ENCODE measurements at regions not wholly inside any gene's neighbourhood (a gene's known extent, or its start where the extent isn't known, plus 50 kb on each side); places are given as distances from the start of the nearest gene placed in this dataset.
"Not testable (repeated sequence)": the region's sequence is repeated elsewhere in the genome, so short reads cannot be mapped to it uniquely, and the experiment has no call there.

DNA sequence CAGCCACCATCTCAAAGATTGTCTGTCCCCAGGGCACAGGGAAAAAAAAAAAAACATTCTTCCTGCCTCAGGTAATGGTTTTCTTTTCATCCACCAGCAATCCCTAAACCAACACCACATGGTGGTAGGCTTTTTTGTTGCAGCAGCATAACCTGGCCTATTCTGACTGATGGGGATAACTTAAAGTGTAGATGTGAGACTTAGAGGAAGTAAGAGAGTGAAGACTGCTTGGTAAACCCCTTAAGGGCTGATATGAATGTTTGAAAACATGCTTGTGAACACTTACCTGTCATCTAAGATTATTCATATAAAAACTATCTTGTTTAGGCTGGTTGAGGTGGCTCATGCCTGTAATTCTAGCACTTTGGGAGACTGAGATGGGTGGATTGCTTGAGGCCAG lies 130.2 kb upstream of the RAP1B start:
- peak; percentile 46 for DNase-seq

DNA sequence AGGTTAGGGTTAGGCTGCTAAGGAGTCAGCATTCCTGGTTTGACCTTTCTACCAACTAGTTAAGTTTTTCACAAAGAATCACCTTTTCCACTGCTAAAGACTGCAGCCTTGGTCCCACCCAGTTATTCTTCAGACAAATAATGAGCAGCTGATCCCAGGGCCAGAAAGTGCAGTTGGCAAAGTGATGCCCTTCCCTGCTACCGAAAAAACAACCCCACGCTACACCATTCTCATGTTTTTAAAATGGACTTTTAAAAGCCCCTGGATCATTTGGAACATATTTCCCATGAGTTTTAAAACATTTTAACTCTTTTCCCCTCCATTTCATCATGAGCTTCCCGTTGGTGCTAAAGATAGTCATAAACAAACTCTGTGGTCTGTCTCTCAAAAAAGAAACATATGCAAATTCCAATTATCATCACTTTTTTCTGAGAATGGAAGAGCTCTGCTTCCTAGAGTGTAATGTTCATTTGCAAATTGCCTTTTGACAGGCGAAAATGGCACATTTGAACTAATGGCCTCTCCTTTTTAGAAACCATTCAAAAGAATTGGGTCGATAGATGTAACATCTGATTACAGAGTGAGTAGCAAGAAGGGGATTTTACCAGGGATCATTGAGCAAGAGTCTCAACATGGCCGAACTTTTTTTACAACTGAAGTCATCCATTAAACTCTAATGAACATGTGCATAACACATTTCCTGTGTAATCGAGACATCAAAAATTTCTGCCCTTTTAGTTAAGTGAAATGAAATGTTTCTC lies 129.3 kb upstream of the RAP1B start:
- DNase-seq = peak; percentile 86

DNA sequence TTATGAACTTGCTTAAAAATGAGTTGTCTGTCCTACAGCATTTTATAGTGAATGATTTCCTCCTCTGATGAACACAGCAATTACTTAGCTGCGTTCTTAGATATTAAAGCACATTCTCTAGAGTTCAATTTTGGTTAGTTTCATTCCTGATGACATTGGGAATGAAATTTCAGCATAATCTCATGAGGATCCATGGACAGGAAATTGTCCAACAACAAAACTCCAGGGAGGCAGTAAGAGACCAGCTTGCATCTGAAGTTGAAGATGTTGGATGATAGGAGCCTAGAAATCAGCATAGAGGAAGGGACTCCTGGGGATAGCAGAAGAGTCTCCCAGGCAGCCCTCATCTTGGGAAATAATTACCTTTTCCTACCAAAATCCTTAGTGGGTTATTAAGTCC lies 128.7 kb upstream of the RAP1B start:
- DNase-seq = no peak

DNA sequence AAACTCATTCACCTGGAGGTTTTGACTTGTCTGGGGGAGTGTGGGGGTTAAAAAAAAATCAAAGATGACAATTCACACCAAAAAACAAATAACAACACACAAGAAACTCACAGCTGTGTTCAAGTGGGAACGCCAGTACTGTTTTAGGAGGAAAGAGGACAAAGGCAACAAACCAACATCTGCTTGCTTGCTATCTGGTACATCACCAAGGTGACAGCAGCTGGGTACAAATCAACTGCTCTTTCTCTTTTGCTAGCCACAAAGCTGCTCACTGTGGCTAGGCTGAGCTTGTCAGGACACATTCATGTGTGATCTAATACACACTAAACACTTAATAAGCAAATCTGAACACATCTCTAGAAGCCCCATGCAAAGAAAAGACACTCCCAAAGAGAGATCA lies 128.0 kb upstream of the RAP1B start:
- DNase-seq = peak; percentile 74

DNA sequence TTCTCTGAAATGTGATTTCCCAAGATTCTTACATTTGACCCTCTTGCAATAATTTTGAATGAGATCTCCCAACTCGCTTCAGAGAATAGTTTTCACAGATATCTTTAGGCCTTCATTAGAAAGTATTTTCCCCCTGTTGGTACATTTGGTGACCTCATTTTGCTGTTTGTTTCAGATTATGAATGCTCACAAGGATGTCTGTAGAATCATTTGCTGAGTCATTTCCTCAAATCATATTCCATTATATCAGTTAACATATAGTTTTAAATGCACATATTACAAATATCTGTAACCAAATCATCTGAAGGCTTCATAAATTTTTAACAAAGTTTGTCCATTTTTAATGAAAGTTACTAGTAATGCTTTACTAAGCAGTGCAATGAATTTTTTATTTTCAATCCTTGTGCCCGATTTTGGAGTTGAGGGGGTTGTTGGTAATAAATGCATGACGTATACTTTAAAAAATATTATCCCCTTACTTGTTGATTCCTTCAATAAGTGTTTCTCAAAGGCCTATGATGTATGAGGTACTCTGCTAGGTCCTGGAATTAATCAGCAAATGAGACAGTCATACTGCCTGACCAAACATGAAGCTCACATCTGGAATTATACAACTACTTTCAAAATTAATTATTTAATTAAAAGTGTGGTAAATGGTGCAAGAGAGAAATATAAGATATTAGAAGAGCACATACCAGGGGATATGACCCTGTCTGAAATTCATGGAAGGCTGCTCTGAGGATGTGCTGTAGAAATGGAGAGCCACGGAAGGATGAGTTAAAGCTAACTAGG lies 126.9 kb upstream of the RAP1B start:
- peak; percentile 64 for DNase-seq

DNA sequence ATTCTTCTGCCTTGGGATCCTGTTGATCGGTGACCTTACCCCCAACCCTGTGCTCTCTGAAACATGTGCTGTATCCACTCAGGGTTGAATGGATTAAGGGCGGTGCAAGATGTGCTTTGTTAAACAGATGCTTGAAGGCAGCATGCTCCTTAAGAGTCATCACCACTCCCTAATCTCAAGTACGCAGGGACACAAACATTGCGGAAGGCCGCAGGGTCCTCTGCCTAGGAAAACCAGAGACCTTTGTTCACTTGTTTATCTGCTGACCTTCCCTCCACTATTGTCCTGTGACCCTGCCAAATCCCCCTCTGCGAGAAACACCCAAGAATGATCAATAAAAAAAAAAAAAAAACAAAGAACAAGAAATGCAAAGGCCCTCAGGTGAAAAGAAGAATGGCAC lies 126.1 kb upstream of the RAP1B start:
- DNase-seq = not testable (repeated sequence)

DNA sequence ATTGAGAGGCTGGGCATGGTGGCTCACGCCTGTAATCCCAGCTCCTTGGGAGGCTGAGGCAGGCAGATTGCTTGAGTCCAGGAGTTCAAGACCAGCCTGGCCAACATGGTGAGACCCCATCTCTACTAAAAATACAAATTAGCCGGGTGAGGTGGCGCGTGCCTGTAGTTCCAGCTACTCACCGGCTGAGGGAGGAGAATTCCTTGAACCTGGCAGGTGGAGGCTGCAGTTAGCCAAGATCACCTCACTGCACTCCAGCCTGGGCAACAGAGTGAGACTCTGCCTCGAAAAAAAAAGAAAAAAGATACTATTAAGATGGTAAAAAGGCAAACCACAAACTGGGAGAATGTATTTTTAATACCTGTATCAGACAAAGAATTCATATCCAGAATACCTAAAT lies 124.2 kb upstream of the RAP1B start:
- not testable (repeated sequence) for DNase-seq

DNA sequence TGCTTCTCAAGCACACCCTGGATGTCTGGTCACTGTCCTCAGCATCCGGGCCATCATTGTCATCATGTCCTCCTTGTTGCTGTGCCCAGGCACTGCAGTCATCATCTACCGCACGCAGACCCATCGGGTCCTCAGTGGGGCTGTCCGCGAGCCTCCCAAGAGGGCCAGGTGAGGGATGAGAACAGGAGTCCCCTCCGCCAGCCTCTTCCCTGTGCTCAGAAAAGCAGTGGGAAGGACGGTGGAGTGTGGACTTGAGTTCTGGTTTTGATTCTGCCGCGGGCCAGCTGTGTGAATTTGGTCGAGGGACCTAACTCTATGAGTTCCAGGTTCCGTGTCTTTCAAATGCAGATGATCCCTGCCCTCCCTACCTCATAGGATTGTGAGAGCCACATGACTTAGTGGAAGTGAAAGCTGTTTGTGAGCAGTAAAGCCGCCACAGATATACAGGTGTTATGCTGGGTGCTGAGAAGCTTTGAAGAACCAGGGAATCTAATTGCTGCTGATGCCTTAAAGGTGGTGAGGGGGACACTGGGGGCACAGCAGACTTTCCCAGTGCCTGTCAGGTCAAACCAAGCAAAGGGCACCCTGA lies 122.9 kb upstream of the RAP1B start:
- no peak for DNase-seq

DNA sequence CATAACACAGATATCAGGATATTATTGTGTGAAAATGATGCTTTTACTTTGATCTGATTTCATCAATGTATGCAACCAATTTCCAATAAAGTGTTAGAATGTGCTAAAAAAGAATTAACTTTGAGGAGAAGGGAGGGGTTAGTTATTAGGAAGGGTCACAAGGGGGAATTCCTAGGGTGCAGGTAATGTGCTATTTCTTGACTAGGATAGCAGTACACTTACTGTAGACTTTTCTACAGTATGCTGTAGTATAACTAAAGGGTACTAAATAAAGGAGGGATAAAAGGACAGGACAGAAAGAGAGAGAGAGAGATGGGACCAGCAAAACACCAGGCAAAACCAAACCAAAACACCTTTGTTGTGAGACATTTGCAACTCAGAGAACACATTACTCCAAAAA lies 121.4 kb upstream of the RAP1B start:
- DNase-seq = no peak

DNA sequence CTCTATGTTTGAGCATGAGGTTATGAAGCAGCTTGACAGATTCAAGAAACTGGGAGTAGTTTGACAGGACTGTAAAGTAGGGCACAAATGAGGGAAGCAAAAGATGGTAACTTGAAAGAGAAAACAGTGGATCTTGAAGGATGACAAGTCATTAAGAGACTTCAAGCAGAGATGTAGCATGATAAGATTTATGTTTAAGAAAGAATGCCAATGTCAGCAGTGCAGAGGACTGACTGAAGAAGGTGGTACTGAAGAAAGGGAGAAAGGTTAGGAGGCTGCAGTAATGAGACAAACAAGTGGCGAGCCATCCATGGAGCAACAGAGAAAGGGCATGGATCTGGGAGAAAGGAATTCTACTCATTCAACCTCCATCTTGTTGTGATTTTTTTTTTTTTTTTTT lies 120.2 kb upstream of the RAP1B start:
- no peak for DNase-seq

DNA sequence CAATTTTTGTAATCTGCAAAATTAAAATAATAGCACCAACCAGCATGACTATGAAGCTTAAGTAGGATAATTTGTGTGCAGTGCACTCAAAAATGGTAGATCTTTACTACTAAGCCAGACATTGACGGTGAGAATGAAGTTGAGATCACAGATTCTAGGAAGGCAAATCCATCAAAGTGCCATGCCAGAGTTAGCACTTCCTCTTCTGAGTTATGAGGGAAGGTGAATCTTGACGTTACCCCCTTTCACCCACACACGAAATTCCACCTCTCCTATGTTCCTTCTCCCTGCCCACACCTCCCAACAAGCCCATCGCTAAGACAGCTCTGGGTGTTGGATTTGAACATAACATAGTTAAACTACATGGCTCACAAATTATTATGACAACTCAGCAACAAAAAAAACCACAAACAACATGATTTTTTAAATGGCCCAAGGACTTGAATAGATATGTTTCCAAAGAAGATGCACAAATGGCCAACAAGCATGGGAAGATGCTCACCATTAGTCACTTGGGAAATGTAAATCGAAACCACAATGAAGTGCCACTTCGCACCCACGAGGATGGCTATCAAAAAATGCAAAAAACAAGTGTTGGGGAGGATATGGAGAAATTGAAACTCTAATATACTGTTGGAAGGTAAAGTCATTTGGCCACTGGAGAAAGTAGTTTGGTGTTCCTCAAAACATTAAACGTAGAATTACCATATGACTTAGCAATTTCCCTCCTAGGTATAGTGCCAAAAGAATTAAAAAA lies 119.3 kb upstream of the RAP1B start:
- peak; percentile 26 for DNase-seq

DNA sequence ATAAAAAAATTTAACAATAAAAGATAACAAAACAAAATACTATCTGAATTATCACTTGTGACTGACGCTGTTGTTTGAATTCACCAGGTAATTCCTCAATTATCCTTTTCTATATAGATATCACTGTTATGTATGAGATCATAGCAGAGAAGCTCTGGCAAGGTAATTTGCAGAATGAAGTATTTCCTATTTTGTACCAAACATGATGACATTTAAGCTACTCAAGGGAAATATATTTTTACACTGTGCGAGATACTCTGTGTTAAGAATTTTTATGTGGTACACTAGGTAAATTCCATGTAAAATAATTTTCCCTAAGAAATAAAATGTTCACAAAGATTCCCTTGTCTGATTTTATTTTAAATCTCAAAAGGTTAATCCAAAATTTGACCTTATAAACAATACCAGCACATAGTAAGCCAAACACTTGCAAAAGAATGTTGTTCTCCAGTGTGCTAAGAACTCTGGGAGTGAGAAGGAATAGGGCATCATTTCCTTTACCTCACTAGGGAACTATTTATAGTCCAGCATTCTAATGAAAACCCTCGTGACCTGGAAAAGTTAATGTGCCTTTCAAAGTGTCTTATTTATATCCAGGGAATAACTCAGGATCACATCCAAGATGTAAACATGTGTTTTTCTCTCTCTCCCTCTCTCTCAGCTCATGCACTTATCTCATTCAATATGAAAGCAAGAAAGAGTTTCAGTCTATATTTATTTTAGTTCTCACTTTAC lies 115.2 kb upstream of the RAP1B start:
- DNase-seq = no peak

DNA sequence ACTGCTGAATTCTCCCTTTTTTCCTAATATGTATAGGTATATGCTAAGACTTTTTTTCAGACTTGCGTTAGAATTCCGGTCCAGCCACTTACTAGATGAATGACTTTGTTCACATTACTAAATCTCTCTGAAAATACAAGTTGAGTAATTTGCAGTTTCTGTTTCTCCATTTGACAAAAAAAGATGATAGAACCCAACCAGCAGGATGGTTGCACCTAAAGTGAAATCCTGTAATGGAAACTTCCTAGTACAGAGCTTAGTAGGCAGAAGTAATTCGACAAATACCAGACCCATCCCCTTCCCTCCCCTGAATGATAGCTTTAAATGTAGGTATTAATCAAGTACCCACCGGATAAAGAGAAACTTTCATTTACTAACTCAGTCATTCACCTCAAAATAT lies 113.6 kb upstream of the RAP1B start:
- peak; percentile 87 for DNase-seq

DNA sequence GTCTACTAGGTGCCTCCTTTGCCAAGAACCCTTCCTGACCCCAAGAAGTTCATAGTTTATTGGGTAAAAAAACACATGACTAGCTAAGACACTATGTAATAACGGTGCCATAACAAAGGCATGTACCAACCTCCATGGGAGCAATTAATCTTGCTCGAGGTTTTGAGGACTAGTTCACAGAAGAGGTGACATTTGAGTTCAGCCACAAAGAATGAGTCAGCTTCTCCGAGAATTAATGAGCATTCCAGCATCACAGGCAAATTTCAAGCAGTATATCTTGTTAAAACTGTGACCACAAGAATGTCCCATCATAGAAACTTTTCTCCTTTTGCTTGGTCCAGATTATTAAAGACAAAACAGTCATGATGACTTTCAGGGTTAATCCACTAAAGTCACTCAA lies 113.0 kb upstream of the RAP1B start:
- DNase-seq = peak; percentile 89

DNA sequence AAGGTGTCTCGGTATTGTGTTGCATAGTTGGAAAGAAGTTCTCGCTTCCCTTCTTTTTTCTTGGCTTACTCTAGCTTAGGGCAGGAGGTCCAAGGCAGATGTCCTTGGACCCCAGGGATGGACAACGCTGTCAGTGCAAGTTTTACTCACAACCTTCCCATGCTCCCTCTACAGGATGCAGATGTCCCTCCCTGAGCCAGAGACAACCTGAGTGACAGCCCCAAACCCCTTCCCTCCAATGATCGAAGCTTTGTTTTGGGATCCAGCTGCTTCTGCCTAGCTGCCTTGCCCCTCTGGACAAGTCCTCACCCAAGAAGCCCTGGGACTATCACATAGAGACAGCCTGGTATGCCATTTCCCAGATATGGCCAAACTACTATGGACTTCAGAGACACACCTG lies 112.0 kb upstream of the RAP1B start:
- no peak for DNase-seq

DNA sequence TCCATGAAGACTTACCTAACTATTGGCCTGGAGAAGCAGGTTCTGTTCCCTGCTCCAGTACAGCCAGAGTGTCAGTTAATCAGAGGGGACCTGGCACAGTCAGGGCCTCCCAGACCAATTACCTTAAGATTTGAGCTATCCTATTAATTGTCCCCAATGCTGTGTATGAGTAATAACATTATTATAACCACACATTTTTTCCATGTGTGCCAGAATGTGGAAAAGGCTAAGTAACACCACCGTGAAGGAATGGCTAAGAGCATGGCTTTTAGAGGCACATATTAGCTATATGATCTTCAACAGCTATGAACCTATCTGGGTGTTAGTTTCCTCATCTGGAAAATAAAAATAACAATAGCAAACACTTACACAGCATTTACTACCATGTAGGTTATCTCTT lies 111.1 kb upstream of the RAP1B start:
- no peak for DNase-seq

DNA sequence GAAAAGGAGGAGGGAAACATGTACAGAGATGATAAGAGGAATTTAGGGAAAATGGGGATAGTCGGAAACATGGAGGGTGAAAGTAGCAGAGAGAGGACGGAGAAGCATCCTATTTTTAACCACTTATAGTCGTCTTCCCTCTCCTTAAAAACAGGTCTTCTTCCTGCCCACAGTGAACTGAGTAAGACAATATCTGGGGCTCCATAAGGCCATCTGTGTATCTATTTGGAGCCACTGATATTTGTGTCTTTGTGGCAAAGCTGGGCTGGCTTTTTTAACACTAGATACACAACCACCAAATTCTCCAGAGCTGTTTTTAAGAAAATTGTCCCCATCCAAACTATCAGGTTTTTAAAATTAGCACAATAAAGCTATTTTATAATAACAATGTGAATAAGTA lies 109.5 kb upstream of the RAP1B start:
- no peak for DNase-seq

DNA sequence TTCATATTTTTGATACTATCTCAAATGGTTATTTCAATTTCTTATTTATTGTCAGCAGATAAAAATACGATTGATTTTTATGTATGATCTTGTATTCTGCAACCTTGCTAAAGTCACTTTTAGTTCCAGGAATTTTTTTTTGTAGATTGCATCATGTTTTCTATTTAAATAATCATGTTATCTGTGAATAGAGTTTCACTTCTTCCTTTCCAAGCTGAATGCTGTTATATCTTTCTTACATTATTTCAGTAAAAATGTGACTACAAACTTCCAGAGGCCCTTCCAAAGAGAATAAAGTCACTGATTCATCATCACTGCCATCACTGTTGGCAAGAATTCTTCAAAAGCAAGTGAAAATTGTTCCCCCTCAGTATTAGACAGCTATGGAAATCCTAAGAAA lies 104.7 kb upstream of the RAP1B start:
- DNase-seq = no peak

DNA sequence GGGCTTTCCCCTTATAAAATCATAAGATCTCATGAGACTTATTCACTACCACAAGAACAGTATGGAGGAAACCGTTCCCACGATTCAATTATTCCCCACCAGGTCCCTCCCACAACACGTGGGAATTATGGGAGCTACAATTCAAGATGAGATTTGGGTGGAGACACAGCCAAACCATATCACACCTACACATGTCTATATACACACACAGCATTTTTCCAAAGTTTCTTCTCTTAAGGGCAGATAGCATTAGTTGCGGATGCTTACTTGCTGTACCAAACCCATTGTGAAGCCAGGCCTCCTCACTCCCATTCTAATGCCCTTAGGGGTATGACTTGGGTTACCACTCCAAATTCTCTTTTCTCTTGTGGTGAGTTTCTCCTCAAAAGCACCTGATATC lies 104.1 kb upstream of the RAP1B start:
- no peak for DNase-seq

DNA sequence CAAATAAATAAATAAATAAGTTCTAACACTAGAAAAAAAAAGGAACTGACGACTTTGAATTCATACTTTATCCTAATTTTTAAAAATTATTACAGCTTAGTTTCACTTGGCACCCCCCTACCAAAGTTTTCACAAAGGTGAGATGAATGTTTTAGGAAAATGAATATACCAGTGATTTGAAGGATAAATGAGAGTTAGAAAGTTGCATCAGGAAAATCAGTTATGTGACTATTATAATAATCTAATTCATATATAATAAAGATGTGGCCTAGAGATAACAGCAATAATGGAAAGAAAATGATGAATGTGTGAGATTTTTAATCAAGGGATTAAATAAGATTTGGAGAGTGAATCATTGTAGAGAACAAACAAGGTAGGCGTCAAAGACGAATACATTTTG lies 103.0 kb upstream of the RAP1B start:
- no peak for DNase-seq

DNA sequence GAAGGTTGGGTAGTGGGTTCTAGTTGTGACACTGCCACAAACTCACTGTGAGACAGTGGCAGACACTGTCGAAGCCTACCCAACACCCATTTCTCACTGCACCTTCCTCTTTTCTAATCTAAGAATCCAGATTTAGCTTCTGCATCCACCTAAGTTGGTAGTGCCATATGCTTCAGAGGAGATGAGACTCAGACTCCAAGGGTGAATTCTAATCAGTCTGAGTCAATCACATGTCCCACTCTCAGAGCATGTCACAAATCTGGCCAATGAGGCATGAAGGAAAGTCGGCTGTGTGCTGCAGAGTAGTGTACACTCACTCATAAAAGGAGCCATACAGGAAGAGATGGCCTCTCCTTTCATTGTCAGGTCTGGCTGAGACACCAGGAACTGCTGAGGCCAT lies 102.1 kb upstream of the RAP1B start:
- DNase-seq = no peak

DNA sequence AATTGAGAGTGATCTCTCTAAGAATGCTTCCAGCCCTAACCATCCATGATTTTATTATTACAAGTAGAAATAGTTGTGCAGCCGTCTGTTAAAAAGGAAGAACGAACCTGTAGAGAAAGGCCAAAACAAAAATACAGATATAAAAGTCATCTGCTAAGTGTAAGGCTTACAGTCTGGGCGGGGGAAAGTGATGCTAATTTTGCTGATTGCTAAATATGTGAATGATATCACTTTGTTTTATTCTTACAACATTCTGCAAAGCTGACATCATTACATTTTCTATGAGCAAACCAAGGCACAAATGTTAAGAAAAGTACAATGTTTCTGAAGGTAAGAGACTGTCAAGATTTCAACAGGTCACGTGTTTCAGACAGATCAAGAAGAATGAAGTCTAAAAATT lies 101.5 kb upstream of the RAP1B start:
- no peak for DNase-seq

DNA sequence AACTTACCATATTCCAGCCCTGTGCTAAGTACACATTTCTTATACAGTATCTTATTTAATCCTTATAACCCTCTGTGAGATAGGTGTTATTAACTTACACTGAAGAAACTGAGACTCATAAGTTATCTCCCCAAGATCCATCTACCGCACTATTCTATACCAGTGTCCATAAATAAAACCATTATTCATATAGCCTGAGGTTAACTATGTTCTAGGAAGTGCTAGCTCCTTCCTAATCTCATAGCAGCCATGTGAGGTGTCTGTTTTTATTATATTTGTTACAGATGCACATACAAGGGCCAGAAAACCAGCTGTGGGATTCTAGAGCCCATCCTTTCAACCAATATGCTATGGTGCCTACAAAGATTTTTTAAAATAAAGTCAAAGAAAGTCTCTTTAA lies 100.3 kb upstream of the RAP1B start:
- DNase-seq = no peak
